GM23338 (cell line): ENCODE measurements at regions not wholly inside any gene's neighbourhood (a gene's known extent, or its start where the extent isn't known, plus 50 kb on each side); places are given as distances from the start of the nearest gene placed in this dataset.

Source experiments
- CREB1 ChIP-seq: fragments of 250-450 bp; sonication (Bioruptor Pico); IDR thresholded peaks from 2 replicates; pipeline ENCODE4 v1.5.0; 2020; ENCODE audit warnings: low read depth, mild to moderate bottlenecking, moderate library complexity
- CTCF ChIP-seq, 2 experiments: fragments of 200-600 bp in 1 of 2; sonication (generic) in 1 of 2; conservative IDR thresholded peaks; 2 replicates each; pipeline versions ENCODE4 v1.5.1 to v1.6.1; 2016 to 2017; ENCODE audit warnings: antibody characterized with exemption in 2 of 2, low read depth in 2 of 2, mild to moderate bottlenecking in 2 of 2, moderate library complexity in 1 of 2
- ETS1 ChIP-seq: IDR thresholded peaks from 2 replicates; pipeline ENCODE4 v1.6.1; 2016; ENCODE audit warnings: antibody characterized with exemption
- EZH2 ChIP-seq: fragments of 200-600 bp; sonication (generic); IDR thresholded peaks from one replicate; pipeline ENCODE4 v1.8.0; 2017; ENCODE audit warnings: antibody characterized with exemption, mild to moderate bottlenecking, low read depth; ENCODE audit not compliant: unreplicated experiment
- EZH2phosphoT487 ChIP-seq: fragments of 200-600 bp; sonication (generic); IDR thresholded peaks from one replicate; pipeline ENCODE4 v1.8.1; 2018; ENCODE audit warnings: antibody characterized with exemption; ENCODE audit not compliant: unreplicated experiment
- JUNB ChIP-seq: IDR thresholded peaks from one replicate; pipeline ENCODE4 v1.6.1; 2016; ENCODE audit warnings: antibody characterized with exemption; ENCODE audit not compliant: unreplicated experiment
- NANOG ChIP-seq: IDR thresholded peaks from 2 replicates; pipeline ENCODE4 v1.6.1; 2016; ENCODE audit warnings: antibody characterized with exemption, borderline replicate concordance
- POLR2AphosphoS5 ChIP-seq: IDR thresholded peaks from 2 replicates; pipeline ENCODE4 v1.6.1; 2016; ENCODE audit warnings: antibody characterized with exemption, low read depth
- REST ChIP-seq: IDR thresholded peaks from one replicate; pipeline ENCODE4 v1.6.1; 2018; ENCODE audit warnings: antibody characterized with exemption; ENCODE audit not compliant: unreplicated experiment
- STAT1 ChIP-seq: IDR thresholded peaks from one replicate; pipeline ENCODE4 v1.6.1; 2016; ENCODE audit warnings: antibody characterized with exemption; ENCODE audit not compliant: unreplicated experiment
- ZNF114 ChIP-seq: fragments of 250-450 bp; sonication (Bioruptor Pico); IDR thresholded peaks from 2 replicates; pipeline ENCODE4 v1.5.0; 2020; ENCODE audit warnings: mild to moderate bottlenecking, moderate library complexity
- ZNF331 ChIP-seq: fragments of 250-450 bp; sonication (Bioruptor Pico); IDR thresholded peaks from 2 replicates; pipeline ENCODE4 v1.5.0; 2020; ENCODE audit warnings: low read depth, mild to moderate bottlenecking, moderate library complexity
- ZNF462 ChIP-seq: fragments of 250-450 bp; sonication (Bioruptor Pico); IDR thresholded peaks from 2 replicates; pipeline ENCODE4 v1.5.0; 2020; ENCODE audit warnings: mild to moderate bottlenecking, moderate library complexity

GRCh38 chr3:164791263-164791662 is 287.0 kb downstream of the SI start:
- no peak for TF ChIP-seq CTCF (conservative IDR thresholded peaks at IDR 0.05; ENCODE audit: low read depth in 2 of 2)
- no peak for TF ChIP-seq POLR2AphosphoS5
- TF ChIP-seq JUNB = no peak
- no peak for TF ChIP-seq CREB1 (CRISPR knock-in tag)
- TF ChIP-seq EZH2 = no peak
- TF ChIP-seq EZH2phosphoT487 = no peak
- TF ChIP-seq STAT1 = no peak
- TF ChIP-seq REST = no peak
- no peak for TF ChIP-seq ETS1
- no peak for TF ChIP-seq NANOG
- no peak for TF ChIP-seq ZNF331 (CRISPR knock-in tag)
- TF ChIP-seq ZNF114 = no peak
- no peak for TF ChIP-seq ZNF462 (CRISPR knock-in tag)
